ENCODE measurements at regions not wholly inside any gene's neighbourhood (a gene's known extent, or its start where the extent isn't known, plus 50 kb on each side); places are given as distances from the start of the nearest gene placed in this dataset.
"Not testable (repeated sequence)": the region's sequence is repeated elsewhere in the genome, so short reads cannot be mapped to it uniquely, and the experiment has no call there.

DNA sequence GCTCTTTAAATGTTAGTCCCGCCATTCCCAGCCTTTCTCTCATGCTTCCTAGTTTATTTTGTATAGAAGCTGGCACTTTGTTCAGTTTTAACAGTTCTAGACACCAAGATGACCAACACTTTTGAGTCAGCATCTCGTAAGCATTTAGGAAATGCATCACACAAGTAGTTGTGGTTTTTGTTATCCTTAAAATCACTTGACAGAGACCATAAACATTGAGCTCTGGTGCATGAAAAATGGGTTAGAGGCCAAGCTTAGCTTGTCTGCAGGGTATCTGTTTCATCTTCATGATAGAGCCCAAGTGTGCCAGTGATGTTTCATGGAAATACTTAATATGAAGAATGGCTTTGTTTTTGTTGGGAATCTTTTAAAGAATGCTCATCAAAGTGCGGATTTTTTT lies 159.7 kb downstream of the DISP1 start:
- no peaks in the 10 kb centered on the region for H3K9me3 ChIP-seq
- ATAC-seq (ENCODE audit: insufficient number of reproducible peaks, low FRiP score, low read depth) (no peak), DNase-seq (ENCODE audit: low spot score) (no peak)
- H3K27ac ChIP-seq = no peak overlapping the region
- H3K36me3 ChIP-seq = no peaks in the 10 kb centered on the region
- H3K4me3 ChIP-seq = no peak overlapping the region
- TF ChIP-seq, protein P1, sequence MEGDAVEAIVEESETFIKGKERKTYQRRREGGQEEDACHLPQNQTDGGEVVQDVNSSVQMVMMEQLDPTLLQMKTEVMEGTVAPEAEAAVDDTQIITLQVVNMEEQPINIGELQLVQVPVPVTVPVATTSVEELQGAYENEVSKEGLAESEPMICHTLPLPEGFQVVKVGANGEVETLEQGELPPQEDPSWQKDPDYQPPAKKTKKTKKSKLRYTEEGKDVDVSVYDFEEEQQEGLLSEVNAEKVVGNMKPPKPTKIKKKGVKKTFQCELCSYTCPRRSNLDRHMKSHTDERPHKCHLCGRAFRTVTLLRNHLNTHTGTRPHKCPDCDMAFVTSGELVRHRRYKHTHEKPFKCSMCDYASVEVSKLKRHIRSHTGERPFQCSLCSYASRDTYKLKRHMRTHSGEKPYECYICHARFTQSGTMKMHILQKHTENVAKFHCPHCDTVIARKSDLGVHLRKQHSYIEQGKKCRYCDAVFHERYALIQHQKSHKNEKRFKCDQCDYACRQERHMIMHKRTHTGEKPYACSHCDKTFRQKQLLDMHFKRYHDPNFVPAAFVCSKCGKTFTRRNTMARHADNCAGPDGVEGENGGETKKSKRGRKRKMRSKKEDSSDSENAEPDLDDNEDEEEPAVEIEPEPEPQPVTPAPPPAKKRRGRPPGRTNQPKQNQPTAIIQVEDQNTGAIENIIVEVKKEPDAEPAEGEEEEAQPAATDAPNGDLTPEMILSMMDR (IDR thresholded peaks at IDR 0.05) = no peak
- H3K4me1 ChIP-seq (ENCODE audit: control insufficient read depth in 1 of 2, low read depth in 2 of 2) = peaks cover 3 to 10% of the 10 kb centered on the region in 2 donors
- no peaks in the 10 kb centered on the region for H3K27me3 ChIP-seq (replicated peaks; ENCODE audit: insufficient read depth)

DNA sequence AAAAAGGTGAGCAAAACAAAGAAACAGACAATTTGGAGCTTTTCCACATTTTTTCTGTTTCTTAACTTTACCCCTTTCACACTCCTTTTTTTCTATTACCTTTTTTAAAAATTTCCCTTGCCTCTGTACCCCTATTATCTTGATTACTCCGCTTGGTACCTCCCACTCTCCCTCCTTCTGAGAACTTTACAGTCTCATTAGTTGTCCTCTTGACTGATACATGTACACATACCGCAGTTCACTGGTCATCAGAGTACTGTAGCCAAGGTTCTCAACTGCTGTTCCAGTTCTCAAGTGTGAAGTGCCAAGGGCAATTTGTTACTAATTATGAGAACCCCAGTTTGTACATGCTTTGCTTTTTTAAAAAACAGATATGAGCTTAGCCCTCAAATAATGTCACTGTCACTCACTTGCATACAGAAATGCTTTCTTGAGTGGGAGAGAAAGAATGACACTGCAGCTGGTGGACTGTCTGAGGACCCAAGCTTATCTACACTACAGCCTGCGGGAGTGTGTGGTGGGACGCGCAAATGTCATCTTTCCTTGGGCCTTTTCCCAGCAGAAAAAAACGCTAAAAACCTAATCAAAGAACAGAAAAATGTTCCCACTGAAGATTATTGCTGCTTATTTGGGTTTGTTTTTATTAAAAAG lies 160.8 kb downstream of the DISP1 start:
- Histone ChIP-seq H3K9me3 (no peaks in the 10 kb centered on the region), H3K4me1 (ENCODE audit: control insufficient read depth in 1 of 2, low read depth in 2 of 2) (peaks cover 3 to 10% of the 10 kb centered on the region in 2 donors), H3K27me3 (replicated peaks; ENCODE audit: insufficient read depth) (no peaks in the 10 kb centered on the region), H3K27ac (no peak overlapping the region), H3K4me3 (no peak overlapping the region), H3K36me3 (no peaks in the 10 kb centered on the region)
- TF ChIP-seq, protein P1 (IDR thresholded peaks at IDR 0.05) = no peak
- no peak for ATAC-seq (ENCODE audit: insufficient number of reproducible peaks, low FRiP score, low read depth)
- DNase-seq (ENCODE audit: low spot score) = no peak

DNA sequence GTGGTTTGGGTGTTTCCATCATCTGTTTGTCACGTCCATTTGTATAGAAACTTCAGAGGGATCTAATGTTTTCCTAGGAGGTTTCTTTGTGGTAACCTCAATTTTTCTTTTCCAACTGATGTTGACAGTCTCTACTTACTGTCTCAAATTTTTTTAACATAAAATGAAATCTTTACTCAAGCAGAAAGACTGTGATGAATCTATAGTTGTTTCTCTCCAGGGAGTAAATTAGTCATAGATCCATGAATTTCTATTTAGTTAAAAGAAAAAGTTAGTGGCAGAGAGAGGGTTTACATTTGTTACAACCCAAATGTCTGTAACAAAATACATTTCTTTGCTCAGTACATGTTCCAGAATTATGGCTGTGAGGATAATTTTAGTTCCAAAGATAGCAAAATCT lies 161.6 kb downstream of the DISP1 start:
- Histone ChIP-seq H3K27ac (no peak overlapping the region), H3K36me3 (no peaks in the 10 kb centered on the region), H3K27me3 (replicated peaks; ENCODE audit: insufficient read depth) (no peaks in the 10 kb centered on the region), H3K4me1 (ENCODE audit: control insufficient read depth in 1 of 2, low read depth in 2 of 2) (peaks cover 3 to 10% of the 10 kb centered on the region in 2 donors), H3K9me3 (no peaks in the 10 kb centered on the region), H3K4me3 (no peak overlapping the region)
- TF ChIP-seq, protein P1 (IDR thresholded peaks at IDR 0.05) = no peak
- no peak for DNase-seq (ENCODE audit: low spot score)
- no peak for ATAC-seq (ENCODE audit: insufficient number of reproducible peaks, low FRiP score, low read depth)

DNA sequence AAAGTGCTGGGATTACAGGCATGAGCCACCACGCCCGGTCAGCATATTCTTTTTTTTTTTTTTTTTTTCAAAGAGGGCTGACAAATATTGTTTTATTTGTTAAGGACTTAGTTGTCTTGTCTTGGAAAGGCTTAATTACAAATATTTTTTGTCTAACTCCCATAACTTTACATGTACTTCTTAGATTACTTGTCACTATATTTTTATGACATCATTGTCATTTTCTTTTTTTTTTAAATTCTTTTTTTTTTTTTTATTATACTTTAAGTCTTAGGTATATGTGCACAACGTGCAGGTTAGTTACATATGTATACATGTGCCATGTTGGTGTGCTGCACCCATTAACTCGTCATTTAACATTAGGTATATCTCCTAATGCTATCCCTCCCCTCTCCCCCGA lies 162.5 kb downstream of the DISP1 start:
- H3K27me3 ChIP-seq (replicated peaks; ENCODE audit: insufficient read depth); H3K36me3 ChIP-seq; ATAC-seq (ENCODE audit: insufficient number of reproducible peaks, low FRiP score, low read depth); H3K9me3 ChIP-seq; H3K4me1 ChIP-seq (ENCODE audit: control insufficient read depth in 1 of 2, low read depth in 2 of 2); H3K27ac ChIP-seq; H3K4me3 ChIP-seq; DNase-seq (ENCODE audit: low spot score): not testable (repeated sequence)

DNA sequence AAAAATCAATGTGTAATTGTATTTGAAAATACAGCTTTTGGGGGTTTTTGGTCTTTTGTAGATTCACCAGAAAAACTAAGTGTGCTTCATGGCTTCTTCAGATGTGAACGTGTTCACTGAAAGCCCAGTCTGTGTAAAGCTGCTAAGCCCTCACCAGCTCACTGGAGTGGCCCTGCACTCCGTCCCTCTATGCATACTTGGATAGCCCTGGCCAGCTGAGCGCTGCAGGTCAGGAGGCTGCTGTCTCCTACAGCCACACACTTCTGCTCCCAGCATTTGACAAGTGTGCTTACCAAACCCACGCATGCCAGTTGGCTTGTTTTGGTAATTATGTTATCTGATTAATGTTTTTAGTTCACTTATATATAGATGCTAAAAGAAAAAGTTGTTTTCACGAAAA lies 163.5 kb downstream of the TLR5 start:
- H3K4me1 ChIP-seq (ENCODE audit: control insufficient read depth in 1 of 2, low read depth in 2 of 2) = peaks cover 3 to 10% of the 10 kb centered on the region in 2 donors
- H3K9me3 ChIP-seq = no peaks in the 10 kb centered on the region
- H3K27ac ChIP-seq = no peak overlapping the region
- no peak for DNase-seq (ENCODE audit: low spot score)
- H3K27me3 ChIP-seq (replicated peaks; ENCODE audit: insufficient read depth) = no peaks in the 10 kb centered on the region
- no peaks in the 10 kb centered on the region for H3K36me3 ChIP-seq
- H3K4me3 ChIP-seq = no peak overlapping the region
- ATAC-seq (ENCODE audit: insufficient number of reproducible peaks, low FRiP score, low read depth) = no peak
- TF ChIP-seq, protein P1 (IDR thresholded peaks at IDR 0.05) = no peak

DNA sequence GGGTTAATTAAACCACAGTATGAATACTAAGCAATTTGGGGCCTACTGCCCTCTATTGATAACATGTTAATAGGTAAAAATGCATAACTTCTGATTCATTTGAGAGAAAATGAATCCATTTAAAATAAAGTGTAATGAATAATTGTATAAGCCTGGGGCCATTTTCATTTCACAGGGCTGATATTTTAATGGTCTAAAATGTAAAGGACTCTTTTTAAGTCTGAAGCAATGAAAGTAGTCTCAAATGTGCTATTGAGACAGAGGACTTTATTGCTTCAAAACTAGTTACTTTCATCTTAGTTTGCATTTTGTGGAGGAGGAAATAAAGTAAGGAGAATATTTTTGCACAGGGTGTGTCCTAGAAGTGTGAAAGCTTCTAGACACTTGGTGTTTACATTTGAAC lies 155.4 kb downstream of the TLR5 start:
- no peaks in the 10 kb centered on the region for H3K27me3 ChIP-seq (replicated peaks; ENCODE audit: insufficient read depth)
- no peak overlapping the region for H3K27ac ChIP-seq
- TF ChIP-seq, protein P1 (IDR thresholded peaks at IDR 0.05) = no peak
- ATAC-seq (ENCODE audit: insufficient number of reproducible peaks, low FRiP score, low read depth) = no peak
- no peaks in the 10 kb centered on the region for H3K36me3 ChIP-seq
- no peak for DNase-seq (ENCODE audit: low spot score)
- H3K9me3 ChIP-seq = no peaks in the 10 kb centered on the region
- H3K4me1 ChIP-seq (ENCODE audit: control insufficient read depth in 1 of 2, low read depth in 2 of 2) = no peaks in the 10 kb centered on the region
- no peak overlapping the region for H3K4me3 ChIP-seq
